Skin of body (tissue), 1 donor: ENCODE measurements at regions not wholly inside any gene's neighbourhood (a gene's known extent, or its start where the extent isn't known, plus 50 kb on each side); places are given as distances from the start of the nearest gene placed in this dataset.

Experiments
- DNase-seq: peaks from one replicate; lab custom pipeline; 2025; lab: John Stamatoyannopoulos, UW

DNA sequence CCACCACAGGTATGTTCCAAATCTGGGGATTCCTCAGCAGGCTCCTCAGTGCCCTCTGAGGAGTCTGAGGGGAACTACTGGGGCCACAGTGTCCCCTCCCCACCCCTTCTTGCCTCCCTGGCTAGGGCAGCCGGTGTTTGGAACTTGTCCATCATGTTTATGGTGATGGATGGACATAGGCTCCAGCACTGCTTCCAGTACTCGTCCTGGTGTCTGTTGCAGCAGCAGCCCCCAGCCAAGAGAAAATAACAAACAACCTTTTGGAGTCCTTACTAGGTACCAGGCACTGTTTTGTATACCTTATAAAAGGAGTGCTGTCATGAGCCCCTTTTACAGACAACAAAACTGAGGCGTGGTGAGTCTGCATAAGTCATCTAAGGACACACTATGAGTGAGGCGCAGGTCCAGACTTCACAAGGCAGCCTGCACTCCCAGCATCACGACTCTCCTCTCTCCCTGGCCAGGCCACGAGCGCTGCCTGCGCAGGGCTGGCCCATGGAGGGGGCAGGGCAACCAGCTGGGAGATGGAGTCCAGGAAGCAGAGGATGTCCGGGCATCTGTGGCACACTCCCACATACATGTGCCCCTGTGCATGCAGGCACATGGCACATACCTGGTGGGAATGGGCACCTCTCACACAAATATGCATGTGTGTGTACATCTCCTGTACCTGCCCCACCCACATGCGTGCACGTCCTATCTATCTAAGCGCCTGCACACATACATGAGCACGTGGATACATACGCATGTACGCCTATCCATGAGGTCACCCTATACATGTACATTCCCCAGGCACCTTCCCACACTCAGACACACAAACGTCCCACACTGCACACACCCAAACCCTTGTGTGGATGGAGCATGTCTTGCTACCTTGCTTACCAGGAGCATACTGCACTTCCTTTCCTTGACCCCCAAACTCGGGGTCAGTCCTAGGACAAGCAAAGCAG lies 152.7 kb downstream of the VEGFA start:
- DNase-seq: no peak

DNA sequence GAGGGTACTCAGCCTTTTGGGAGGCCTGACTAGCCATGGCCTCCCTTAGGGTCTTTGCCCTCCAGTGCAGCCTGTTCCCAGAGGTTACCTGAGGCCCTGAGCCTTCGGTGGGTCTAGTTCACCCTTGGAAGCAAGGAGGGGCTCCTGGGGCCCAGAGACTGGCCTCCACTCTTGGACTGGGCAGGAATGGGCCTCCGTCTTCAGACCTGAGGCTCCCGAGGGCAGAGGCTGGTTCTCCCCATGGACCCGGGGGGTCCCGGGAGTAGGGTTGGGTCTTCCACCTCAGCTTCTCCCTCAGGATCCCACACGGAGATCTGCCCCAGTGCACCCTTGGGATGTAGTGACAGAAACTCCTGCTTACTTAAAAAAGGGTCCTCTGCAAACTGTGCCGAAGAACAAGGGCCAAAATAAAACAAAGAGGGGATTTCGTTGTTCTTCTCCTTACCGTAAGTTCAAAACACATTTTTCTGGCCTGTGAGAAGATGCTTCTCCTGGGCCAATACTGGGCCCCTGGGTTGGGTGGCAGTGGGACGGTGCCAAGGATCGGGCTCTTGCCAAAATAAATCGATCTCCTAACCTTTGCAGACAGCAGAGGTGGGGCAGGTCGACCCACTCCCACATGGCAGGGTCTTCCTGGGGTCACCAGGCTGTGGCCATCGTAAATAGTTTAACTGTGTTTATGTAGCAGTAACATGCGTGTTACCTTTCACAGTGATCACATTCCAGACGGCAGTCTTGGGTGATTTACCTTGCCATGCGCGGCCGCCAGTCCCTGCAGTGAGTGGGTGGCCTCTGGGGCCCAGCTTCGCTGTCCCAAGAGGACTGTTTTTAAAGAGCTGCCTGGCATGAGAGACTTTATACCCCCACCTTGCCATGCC lies 151.8 kb downstream of the VEGFA start:
- no peak for DNase-seq

- no peak for DNase-seq
Observed at GRCh38 chr6:43921039-43921438, 151.0 kb downstream of the VEGFA start.

DNA sequence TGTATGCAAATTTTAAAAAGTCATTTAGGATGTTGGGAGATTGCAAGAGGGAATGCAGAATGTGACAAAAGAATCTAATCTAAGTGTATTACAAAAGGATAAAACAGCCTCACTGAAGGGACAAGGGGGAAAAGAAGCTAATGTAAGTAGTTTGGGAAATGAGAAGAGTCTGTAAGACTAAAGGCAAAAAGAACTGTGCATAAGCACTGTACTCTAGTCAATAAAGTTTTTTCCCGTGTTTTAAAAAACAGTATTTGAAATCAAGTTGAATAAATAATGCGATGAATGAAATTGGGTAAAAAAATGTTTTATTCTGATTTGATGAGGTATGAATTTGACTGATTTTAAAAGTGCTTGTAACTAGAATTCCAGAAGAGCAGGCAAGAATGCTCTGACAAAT lies 149.8 kb downstream of the VEGFA start:
- no peak for DNase-seq

DNA sequence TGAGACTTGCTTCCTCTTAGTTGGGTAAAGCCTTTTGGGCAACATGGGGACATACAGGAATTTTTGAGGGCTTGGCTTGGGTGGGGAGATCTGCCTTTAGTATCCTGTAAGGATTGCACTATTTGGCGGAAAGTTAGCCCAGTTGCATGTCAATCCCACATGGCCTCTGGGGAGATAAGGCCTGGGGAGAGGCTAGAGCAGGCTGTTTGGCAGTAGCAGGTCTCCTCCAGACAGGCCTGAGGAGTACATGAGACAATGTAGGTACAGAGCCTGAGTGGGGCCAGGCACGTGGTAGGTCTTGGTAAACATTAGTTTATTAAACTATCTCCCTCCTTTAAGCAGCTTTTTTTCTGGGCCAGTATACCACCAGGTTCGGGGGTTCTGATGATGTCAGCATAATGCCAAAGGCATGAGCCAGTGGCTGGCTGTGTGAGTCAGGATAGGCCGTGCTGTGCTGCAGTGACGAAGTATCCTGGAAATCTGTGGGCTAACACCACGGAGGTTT lies 147.9 kb downstream of the VEGFA start:
- no peak for DNase-seq

DNA sequence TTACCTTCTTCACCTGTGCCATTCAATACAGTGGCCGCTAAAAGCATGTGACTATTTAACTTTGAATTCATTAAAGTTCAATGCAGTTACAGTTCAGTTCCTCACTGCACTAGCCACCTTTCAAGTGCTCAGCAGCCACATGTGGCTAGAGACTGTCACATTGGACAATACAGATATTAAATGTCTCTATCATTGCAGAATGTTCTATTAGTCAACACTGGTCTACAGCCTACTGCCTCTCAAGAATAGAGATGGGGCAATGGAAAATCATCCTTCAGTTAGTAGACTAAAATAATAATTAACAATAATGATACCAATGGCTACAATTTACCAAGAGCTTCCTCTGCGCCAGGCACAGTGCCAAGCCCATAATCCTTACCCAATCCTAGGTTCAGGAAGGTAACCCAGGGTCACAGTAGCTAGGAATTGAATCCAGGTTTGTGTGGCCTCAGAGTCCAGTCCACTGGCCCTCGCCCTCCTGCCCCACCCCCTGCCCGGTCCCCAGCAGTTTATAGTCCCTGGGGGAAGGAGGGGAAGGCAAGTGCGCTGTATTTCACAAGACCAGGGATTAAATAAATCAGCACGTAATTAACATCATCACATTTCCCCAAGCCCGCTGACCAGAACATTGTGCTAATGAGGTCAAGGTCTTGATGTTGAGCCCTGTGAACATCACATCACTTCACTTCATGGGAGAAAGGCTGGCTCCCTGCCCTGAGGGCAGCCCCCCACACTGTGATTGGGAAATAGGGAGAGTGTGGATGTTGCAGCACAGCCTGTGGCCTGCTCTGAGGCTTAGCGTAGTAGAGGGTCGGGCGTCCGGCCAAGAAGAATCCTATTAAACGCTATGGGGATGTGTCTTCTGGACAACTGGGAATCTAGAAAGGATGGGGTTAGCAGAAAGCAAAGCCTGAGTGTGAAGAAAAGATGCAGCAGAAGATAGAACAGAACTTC lies 147.2 kb downstream of the VEGFA start:
- no peak for DNase-seq

DNA sequence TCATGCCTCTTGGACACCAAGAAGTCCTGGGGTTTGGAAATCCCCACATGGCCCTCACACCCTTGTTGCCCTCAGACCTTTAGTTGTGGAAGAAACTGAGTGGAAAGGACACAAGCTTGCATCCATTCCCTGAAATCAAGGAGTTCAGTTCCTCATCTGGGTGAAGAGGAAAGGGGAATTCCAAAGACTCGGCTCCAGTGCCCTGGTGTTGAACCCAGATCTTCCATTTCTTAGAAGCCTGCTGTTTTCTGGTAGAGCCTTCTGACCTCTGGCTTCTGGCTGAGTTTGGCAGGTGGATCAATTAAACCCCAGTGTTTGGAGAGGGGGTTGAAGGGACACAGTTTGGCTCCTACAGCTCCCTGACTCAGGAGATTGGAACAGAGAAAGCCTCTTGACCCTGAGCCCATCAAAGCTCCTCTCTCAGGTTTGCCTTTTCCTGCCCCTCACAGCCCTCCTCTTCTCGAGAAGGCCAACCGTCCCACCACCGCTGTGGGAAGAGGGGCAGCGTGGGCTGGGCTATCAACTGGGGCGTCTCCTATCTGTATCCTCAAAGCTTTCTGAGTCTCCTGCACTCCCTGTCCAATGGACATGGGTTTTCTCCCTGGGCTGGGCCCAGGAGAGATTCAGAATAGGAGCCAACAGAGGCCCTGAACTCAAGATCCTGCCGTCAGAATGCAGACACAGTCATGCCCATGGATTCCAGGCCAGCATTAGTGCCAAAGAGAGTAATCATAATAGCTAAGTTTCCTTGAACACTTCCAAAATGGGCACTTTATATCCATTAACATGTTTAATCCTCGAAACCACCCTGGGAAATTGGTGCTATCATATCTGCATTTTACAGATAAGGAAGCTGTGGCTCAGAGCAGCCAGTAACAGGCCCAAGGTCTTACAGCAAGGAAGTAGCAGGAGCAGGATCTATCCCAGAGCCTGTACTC lies 146.2 kb downstream of the VEGFA start:
- no peak for DNase-seq

- DNase-seq: no peak
Observed at GRCh38 chr6:43915208-43915869, 145.3 kb downstream of the VEGFA start.

- no peak for DNase-seq
Observed at GRCh38 chr6:43914272-43915147, 144.5 kb downstream of the VEGFA start.

- DNase-seq: no peak
Observed at GRCh38 chr6:43913375-43914271, 143.6 kb downstream of the VEGFA start.

GRCh38 chr6:43912598-43913371 lies 142.8 kb downstream of the VEGFA start:
- DNase-seq: no peak

DNA sequence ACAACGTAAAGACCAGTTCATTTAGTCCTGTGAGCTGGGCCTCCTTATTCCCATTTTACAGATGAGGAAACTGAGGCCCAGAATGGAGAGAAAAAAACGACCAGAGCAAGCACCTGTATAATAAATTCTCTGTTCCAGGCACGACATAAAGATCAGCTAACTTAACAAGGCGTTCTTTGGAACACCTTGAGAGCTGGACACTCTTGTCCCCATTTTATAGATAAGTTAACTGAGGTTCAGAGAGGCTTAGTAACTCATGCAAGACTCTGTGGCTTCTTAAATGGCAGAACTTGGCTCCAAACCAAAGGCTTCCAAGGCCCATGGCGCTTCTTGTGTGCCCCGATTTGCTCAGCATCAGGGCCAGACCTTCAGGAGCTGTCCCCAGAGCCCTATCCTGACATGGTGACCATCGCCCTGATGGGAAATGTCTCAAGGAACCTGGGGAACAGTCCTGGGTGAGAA lies 142.1 kb downstream of the VEGFA start:
- DNase-seq: no peak

GRCh38 chr6:43911354-43912115 lies 141.5 kb downstream of the VEGFA start:
- DNase-seq: no peak

GRCh38 chr6:43910638-43911353 lies 140.8 kb downstream of the VEGFA start:
- DNase-seq: no peak

- no peak for DNase-seq
Observed at GRCh38 chr6:43910149-43910637, 140.2 kb downstream of the VEGFA start.
